ENCODE measurements at regions not wholly inside any gene's neighbourhood (a gene's known extent, or its start where the extent isn't known, plus 50 kb on each side); places are given as distances from the start of the nearest gene placed in this dataset.
"Not testable (repeated sequence)": the region's sequence is repeated elsewhere in the genome, so short reads cannot be mapped to it uniquely, and the experiment has no call there.

DNA sequence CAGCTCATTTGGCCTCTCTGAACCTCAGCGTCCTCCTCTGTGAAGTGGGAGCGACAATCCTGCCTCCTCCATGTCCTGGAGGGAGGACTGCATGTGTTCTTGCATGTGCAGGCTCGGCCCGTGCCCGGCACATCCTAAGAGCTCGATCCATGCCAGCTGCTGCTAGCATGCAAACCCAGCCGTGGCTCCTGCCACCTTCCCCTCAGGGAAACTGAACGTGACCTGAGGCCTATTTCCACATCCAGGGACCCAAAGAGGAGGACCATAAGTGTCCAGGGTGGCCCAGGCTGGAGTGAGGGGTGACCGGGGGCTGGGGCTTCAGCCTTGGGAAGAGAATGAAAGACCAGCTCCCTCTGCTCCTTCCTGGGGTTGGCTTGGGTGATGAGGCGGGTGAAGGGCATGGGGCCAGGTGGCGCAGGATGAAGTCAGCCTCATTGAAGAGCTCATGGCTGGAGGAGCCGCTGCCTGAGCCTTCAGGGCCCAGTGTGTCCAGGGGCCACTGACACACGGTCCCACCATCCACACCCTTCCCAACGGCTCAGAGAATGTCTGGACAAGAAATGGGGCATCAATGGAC is 115.7 kb upstream of the AKAP13 start:
- DNase-seq (ENCODE audit: low spot score) = not testable (repeated sequence)

- not testable (repeated sequence) for DNase-seq (ENCODE audit: low spot score)
These were observed 113.1 kb upstream of the AKAP13 start for GRCh38 chr15:85267158-85267857.

DNA sequence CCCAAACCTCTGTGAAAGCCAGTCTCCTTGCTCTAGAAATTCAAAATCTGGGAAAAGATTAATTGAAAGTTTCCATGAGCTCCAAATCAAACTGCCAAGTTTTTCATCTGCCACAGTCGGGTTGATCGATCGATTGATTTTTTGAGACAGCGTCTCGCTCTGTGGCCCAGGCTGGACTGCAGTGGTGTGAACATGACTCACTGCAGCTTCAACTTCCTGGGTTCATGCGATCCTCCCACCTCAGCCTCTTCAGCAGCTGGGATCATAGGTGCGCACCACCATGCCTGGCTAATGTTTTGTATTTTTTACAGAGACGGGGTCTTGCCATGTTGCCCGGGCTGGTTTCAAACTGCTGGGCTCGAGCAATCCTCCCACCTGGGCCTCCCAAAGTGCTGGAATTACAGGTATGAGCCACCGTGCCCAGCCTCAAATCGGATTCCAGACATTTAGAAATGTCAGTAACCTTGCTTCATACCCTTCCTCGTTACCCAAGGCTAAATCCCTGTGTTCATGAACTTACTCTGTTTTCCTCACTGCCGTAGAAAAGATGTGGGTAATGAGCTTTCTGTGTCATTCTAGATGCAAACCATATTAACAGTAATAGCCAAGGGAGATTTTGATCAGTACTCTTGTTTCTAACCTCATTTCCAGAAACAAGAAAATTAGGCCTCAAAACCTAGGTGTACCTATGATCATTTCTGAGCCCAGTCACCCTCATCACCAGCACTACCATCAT is 105.9 kb upstream of the AKAP13 start:
- no peak for DNase-seq (ENCODE audit: low spot score)

GRCh38 chr15:85276508-85276907 is 103.9 kb upstream of the AKAP13 start:
- no peak for DNase-seq (ENCODE audit: low spot score)

DNA sequence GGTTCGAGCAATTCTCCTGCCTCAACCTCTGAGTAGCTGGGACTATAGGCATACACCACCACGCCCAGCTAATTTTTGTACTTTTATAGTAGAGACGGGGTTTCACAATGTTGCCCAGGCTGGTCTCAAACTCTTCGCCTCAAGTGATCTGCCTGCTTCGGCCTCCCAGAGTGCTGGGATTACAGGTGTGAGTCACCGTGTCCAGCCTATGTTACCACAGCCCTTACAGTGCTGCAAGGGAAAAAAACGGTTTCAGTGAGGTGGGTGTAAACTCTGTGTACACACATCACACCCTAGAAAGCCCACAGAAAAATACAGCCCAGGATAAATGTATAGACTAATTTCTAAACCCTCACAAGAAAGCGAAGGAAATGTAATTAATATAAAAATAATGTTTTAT is 103.5 kb upstream of the AKAP13 start:
- DNase-seq (ENCODE audit: low spot score) = no peak

DNA sequence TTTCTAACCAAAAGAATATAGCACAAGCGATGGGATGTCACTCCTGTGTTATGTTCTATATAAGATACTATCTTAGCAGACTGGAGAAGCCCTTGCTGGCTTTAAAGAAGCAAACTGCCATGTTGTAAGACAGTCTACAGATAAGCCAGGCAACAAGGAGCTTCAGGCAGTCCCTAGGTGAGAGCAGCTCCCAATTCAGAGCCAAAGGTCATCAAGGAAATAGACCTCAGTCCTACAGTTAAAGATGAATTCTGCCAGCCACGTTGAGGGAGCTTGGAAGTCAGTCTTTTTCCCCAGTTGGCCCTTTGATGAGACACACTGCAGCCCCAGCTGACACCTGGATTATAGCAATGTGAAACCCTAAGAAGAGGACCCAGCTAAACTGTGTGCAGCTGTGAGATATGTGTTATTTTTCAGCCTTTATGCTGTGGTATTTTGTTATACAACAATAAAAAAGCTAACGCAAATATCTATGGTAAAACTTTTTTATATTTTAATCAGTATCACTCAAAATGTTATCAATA is 102.5 kb upstream of the AKAP13 start:
- DNase-seq (ENCODE audit: low spot score) = no peak

- DNase-seq (ENCODE audit: low spot score) = no peak
These were observed 100.2 kb upstream of the AKAP13 start for GRCh38 chr15:85280203-85280602.

DNA sequence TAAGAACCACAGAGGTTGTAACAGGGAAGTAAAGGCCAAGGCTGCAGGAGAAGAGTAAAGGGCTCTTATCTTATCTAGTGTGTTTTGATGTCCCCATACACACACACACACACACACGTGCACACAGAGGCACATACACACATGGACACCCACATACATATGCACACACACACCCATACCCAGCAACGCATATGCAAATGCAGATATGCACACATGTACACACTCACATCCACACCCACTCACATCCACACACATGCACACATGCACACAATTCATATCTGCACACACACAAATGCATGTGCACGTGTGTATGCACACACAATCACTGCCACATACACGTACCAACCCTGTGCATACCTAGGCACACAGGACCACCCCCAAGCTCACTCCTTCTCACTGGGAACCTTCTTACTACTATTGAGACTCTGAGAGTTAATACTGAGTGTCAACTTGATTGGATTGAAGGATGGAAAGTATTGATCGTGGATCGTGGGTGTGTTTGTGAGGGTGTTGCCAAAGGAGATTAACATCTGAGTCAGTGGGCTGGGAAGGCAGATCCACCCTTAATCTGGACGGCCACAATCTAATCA is 99.0 kb upstream of the AKAP13 start:
- DNase-seq (ENCODE audit: low spot score) = no peak

DNA sequence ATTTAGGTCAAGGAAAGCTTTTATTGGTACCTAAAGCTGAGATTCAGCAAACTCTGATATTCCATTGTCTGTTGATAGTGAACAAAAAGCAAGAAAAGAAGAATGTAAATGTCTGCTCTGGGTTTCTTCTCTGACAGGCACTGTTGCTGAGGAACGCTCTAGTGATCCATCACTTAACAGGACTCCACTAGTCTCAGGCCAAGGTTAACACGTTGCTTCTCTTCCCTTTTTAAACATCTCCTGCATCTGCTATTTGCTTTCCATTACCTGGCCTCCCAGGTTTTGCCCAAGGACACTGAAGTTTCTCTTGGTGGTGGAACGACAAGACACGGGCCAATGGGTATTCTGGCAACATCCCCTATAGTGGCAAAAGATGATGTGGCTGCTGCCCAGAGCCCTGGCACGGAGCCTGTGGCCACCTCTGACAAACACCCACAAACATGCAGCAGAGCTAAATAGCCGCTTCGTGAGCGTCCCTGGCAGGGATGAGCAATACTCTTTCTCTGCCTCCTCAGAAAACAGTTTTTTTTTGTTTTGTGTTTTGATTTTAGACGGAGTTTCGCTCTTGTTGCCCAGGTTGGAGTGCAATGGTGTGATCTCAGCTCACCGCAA is 97.8 kb upstream of the AKAP13 start:
- no peak for DNase-seq (ENCODE audit: low spot score)

DNA sequence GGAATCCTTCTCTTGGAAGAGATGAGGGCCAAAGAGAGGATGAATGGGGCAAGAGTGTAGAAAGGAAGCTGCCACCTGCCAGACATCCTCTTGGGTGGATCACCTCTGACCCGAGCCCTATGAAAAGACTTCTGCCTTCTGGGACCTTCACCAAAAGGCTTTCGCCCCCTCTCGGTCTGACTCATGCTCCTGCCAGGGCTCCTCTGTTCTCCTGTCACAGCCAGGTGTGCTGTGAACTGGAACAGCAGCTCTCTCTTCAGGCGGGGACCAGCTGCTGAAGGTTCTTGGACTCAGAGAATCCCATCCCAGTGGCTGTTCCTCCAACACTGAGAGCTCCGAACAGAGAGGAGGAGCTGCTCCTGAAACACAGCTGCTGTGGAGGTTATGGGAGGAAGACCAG is 96.6 kb upstream of the AKAP13 start:
- DNase-seq (ENCODE audit: low spot score) = not testable (repeated sequence)

- no peak for DNase-seq (ENCODE audit: low spot score)
These were observed 95.9 kb upstream of the AKAP13 start for GRCh38 chr15:85284497-85284896.

GRCh38 chr15:85289677-85290365 is 90.6 kb upstream of the AKAP13 start:
- DNase-seq (ENCODE audit: low spot score) = no peak

DNA sequence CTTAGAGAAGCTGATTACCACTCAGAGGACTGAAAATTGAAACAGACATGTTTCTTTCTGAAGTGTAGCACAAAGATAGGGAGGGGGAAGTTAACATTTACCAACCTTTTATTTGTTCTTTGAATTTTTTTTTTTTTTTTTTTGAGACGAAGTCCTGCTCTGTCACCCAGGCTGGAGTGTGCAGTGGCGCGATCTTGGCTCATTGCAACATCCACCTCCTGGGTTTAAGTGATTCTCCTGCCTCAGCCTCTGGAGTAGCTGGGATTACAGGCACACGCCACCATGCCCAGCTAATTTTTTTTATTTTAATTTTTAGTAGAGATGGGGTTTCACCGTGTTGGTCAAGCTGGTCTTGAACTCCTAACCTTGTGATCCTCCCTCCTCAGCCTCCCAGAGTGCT is 87.8 kb upstream of the AKAP13 start:
- not testable (repeated sequence) for DNase-seq (ENCODE audit: low spot score)

DNA sequence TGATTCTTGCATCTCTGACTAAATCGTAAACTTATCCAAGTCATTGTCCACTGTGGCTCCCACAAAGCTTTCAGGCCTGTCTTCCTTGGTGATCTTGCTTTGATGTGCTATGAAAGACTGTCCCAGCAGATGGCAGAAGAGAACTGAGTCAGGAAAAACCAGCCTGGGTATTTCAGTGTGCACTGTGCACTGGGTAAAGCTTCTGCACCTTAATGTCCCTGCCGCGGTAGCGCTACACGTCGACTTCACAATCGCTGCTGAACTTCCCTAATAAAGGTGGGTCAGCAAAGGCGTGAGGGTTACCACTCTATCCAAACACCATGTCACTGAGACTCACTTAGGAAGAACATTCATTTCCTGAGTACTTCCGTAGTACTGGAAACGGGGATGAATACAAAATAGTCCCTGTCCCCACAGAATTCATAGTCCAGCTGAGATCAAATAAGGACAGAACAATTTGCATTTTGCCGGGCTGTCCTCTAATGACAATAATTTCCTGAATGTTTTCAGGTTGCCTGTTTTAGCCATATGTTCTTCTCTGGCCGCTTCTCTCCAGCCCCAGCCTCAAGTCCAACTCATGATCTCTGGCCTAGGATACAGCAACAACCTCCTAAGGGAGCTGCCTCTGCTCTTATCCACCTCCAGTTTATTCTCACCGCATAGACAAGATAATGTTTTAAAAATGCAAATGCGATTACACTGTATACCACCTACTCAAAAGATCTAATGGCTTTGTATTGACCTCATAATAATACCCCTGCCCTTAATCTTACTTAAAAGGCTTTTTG is 83.6 kb upstream of the AKAP13 start:
- DNase-seq (ENCODE audit: low spot score) = peak; percentile 75

GRCh38 chr15:85297537-85297936 is 82.9 kb upstream of the AKAP13 start:
- no peak for DNase-seq (ENCODE audit: low spot score)

- no peak for DNase-seq (ENCODE audit: low spot score)
These were observed 82.0 kb upstream of the AKAP13 start for GRCh38 chr15:85298366-85298765.

DNA sequence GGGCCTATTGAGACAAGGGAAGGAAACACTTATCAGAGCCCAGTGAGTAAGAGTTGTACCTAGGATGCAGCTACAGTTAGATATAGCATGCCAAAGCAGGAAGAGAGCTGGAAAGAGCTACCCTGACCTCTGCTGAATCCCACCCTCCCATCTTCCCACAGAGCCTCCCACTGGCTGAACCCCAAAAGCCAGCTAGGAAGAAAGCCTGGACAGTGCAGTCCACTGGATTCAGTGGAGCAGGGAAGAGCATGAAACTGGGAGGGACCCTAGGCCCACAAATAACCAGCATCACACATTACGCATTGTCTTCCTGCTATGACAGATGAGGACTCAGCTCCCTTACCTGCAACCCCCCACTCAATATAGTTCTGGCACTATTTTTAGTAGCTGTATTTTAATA is 81.5 kb upstream of the AKAP13 start:
- no peak for DNase-seq (ENCODE audit: low spot score)

DNA sequence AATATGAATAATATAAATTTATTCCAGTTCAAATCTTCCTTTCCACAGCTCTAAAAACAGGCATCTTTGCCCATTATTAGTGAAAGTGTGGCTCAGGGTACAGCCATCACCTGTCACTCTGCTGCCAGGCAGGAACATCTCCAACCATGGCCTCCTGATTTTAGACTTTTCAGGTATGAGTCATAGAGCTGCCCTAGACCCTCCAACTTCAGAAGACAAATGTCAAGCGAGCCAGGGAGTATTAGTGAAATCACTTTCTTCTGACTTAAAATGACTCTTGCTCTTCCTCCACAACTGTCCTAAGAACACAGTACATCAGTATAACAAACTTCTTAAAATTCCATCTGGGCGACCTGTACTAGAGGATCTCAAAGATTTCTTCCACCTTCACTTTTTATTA is 78.1 kb upstream of the AKAP13 start:
- no peak for DNase-seq (ENCODE audit: low spot score)

DNA sequence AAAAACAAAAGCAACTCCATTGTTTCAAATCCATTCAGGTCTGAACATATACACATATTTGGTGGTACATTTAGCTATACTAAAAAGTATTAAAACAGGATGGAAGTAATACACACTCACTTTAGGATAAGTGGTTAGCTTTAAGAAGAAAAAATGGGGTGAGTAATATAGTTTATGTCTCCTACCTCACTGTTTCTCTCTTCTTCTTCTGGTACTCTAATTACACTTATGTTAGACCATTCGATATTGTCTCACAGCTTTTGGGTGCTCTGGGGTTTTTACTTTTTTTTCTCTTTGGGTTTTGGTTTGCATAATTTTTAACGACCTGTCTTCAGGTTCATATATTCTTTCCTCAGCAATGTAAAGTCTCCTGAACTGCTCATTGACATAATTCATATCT is 75.4 kb upstream of the AKAP13 start:
- DNase-seq (ENCODE audit: low spot score) = no peak

DNA sequence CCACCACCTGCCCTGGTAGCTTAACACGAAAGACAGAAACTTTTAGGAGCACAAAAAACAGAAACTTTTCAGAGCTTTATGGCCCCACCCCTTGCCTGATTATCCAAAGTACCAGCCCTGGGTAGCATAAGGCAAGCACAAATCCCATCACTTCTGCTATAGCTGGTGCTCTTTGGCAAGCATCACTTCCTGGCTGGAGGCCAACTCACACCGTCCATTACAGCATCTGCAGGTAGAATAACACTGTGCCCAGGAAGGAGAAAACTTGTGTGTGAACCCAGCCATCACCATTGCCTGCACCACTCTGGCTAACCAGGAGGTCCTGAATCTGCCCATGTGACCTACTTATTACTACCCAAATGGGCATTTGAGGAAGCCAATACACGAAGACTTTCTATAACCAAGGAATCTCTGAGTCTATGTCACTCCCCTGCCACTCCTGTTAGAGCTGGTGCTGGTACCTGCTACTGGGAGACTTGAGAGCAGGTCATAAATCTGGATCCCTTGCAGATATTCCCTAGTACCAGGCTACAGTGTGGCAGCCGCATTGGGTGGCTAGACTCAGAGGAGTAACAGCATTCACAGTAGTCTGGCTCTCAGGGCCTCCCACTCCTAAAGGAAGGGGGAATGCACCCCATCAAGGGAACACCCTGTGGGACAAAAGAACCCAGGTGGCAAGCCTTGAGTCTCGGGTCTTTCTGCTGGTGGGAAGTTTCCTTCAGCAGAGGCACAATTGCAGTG is 73.3 kb upstream of the AKAP13 start:
- no peak for DNase-seq (ENCODE audit: low spot score)

All from ecto neural progenitor cell (in vitro differentiated cells).